Breast epithelium (tissue), 4 donors: ENCODE measurements at regions not wholly inside any gene's neighbourhood (a gene's known extent, or its start where the extent isn't known, plus 50 kb on each side); places are given as distances from the start of the nearest gene placed in this dataset.

Experiments
- DNase-seq, 2 donors: peaks; one replicate each; pipeline ENCODE4 v3.0.0-alpha.2; 2019; ENCODE audit warnings: low spot score in 2 of 2
- H3K27ac ChIP-seq, 2 donors: fragments of 200-600 bp; sonication (generic) in 1 of 2; one replicate each; pipeline ENCODE4 v1.5.1; 2016 to 2019; ENCODE audit warnings: mild to moderate bottlenecking in 1 of 2
- H3K27me3 ChIP-seq, 2 donors: fragments of 200-600 bp; sonication (generic) in 1 of 2; one replicate each; pipeline versions ENCODE4 v1.5.1 to v1.6.0; 2017 to 2019; ENCODE audit warnings: control low read depth in 1 of 2, mild to moderate bottlenecking in 1 of 2
- H3K36me3 ChIP-seq: fragments of 200-600 bp; one replicate; pipeline ENCODE4 v1.5.1; 2019
- H3K4me1 ChIP-seq, 2 donors: fragments of 200-600 bp; sonication (generic); one replicate each; pipeline ENCODE4 v1.5.1; 2016 to 2019; ENCODE audit warnings: control low read depth in 1 of 2
- H3K4me3 ChIP-seq, 3 donors: fragments of 200-600 bp; sonication (generic); 1 replicate in 2 of 3; 2 replicates in 1 of 3; pipeline ENCODE4 v1.5.1; 2016 to 2019; ENCODE audit warnings: mild to moderate bottlenecking in 3 of 3, moderate library complexity in 2 of 3
- H3K9me3 ChIP-seq, 2 donors: fragments of 200-600 bp; sonication (generic) in 1 of 2; one replicate each; pipeline ENCODE4 v1.5.1; 2016 to 2019; ENCODE audit warnings: control low read depth in 1 of 2
- CTCF ChIP-seq, 3 donors: fragments of 450-650 bp; IDR thresholded peaks; one replicate each; pipeline ENCODE4 v1.5.1; 2016 to 2017; ENCODE audit warnings: antibody characterized with exemption in 3 of 3, mild to moderate bottlenecking in 3 of 3, moderate library complexity in 3 of 3
- POLR2A ChIP-seq: fragments of 450-650 bp; IDR thresholded peaks from one replicate; pipeline ENCODE4 v1.6.1; 2016; ENCODE audit warnings: antibody characterized with exemption, mild to moderate bottlenecking, moderate library complexity
- POLR2AphosphoS5 ChIP-seq, 3 donors: sonication (generic); formaldehyde crosslinking; IDR thresholded peaks; one replicate each; pipeline ENCODE4 v1.6.1; 2017; ENCODE audit warnings: antibody characterized with exemption in 3 of 3
- intact Hi-C: fragments of 100-400 bp; cut with DNase I; formaldehyde crosslinking; loops from one replicate; pipeline ENCODE4 v1.15.1; 2023; ENCODE audit warnings: low total_unique reads

GRCh38 chr11:119496469-119496868 is 73.5 kb upstream of the THY1 start:
- Histone ChIP-seq H3K9me3 (no peaks in the 10 kb centered on the region), H3K27me3 (no peaks in the 10 kb centered on the region), H3K4me1 (no peaks in the 10 kb centered on the region), H3K36me3 (no peaks in the 10 kb centered on the region), H3K27ac (no peak overlapping the region), H3K4me3 (no peak overlapping the region)
- DNase-seq = no peak
- intact Hi-C loops = no loop called here
- TF ChIP-seq POLR2AphosphoS5 (IDR thresholded peaks at IDR 0.05) (no peak), POLR2A (no peak), CTCF (IDR thresholded peaks at IDR 0.05) (no peak)

DNA sequence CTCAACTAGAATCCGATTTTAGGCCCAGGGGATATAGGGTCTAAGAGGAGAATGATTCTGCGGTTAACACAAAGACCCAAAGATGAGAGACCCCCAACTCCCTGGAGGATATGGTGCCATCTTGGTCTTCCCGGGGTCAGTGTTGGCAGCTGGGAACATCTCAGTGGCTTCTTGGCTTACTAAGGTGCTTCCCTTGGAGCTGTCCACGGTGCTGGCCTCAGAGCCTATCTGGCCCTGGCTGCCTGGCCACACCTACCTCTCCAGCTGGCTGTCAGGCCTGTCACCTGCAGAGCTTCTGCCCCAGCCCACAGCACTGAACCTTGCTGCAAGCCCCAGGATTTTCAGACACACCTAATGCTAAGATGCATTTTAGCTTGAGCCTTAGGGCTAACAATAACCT is 70.7 kb upstream of the THY1 start:
- Histone ChIP-seq H3K9me3 (no peaks in the 10 kb centered on the region), H3K4me3 (no peak overlapping the region), H3K27ac (no peak overlapping the region), H3K4me1 (no peaks in the 10 kb centered on the region), H3K36me3 (no peaks in the 10 kb centered on the region), H3K27me3 (no peaks in the 10 kb centered on the region)
- TF ChIP-seq CTCF (IDR thresholded peaks at IDR 0.05) (no peak), POLR2A (no peak), POLR2AphosphoS5 (IDR thresholded peaks at IDR 0.05) (no peak)
- no peak for DNase-seq
- intact Hi-C loops = no loop called here

DNA sequence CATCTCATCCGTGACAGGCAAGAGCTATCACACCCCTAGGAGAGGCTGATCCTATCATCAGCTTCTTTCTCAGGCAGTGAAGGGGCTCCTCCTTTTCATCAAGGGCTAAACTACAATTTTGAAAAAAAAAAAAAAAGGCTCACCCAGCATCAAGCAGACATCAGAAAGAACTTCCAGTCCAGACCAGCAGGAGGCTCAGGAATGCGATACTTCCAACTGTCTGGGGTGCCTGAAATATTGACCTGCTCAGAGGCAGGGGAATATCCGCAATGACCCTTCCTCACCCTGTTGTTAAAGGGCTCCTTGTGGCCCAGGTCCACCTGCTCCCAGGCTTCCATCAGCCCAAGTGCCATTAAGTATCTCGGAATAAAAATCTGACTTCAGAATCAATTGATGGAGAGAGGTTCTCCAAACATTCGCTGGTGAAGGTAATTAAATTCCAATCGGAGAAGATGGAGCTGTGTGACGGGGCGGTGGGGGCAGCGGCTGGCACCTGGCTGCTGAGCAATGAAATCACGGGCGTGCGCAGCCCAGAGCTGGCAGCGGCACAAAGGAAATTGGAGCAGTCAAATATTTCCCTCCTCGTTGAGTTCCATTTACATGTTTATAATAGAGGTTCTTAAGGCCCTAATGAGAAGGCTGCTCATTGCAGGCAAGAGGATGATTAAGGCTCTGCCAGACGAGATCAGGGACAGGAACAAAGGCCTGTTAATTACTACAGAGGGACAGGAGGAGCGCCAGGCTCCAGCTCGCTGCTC is 69.0 kb upstream of the THY1 start:
- H3K36me3 ChIP-seq = no peaks in the 10 kb centered on the region
- H3K27me3 ChIP-seq = no peaks in the 10 kb centered on the region
- intact Hi-C loops = no loop called here
- no peaks in the 10 kb centered on the region for H3K4me1 ChIP-seq
- H3K9me3 ChIP-seq = no peaks in the 10 kb centered on the region
- DNase-seq = no peak
- TF ChIP-seq POLR2A (no peak), CTCF (IDR thresholded peaks at IDR 0.05) (no peak), POLR2AphosphoS5 (IDR thresholded peaks at IDR 0.05) (no peak)
- H3K4me3 ChIP-seq = no peak overlapping the region
- H3K27ac ChIP-seq = no peak overlapping the region

DNA sequence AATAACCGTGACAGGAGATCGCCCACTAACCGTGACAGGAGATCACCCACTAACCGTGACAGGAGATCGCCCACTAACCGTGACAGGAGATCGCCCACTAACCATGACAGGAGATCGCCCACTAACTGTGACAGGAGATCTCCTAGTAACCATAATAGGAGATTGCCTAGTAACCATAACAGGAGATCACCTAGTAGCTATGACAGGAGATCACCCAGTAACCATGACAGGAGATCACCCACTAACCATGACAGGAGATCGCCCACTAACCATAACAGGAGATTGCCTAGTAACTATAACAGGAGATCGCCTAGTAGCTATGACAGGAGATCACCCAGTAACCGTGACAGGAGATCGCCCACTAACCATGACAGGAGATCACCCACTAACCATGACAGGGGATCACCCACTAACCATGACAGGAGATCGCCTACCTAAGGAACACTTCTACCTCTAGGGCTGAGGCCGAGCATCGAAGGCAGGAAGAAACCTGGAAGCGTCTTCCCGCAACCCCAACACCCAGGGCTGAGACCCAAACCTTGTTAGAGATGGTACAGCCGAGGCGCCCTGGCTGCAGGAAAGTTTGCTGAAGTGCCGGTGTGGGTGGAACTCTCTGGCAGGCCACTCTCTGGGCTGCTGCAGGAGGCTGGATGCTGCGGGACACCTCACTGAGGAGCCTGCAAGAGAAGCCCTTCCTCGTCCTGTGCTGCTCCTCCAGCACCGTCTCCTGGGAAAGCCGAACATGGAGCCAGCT is 67.5 kb upstream of the THY1 start:
- Histone ChIP-seq H3K36me3 (no peaks in the 10 kb centered on the region), H3K9me3 (no peaks in the 10 kb centered on the region), H3K4me3 (no peak overlapping the region), H3K27ac (no peak overlapping the region), H3K27me3 (no peaks in the 10 kb centered on the region), H3K4me1 (no peaks in the 10 kb centered on the region)
- intact Hi-C loops = no loop called here
- TF ChIP-seq POLR2AphosphoS5 (IDR thresholded peaks at IDR 0.05) (no peak), CTCF (IDR thresholded peaks at IDR 0.05) (no peak), POLR2A (no peak)
- DNase-seq = no peak

DNA sequence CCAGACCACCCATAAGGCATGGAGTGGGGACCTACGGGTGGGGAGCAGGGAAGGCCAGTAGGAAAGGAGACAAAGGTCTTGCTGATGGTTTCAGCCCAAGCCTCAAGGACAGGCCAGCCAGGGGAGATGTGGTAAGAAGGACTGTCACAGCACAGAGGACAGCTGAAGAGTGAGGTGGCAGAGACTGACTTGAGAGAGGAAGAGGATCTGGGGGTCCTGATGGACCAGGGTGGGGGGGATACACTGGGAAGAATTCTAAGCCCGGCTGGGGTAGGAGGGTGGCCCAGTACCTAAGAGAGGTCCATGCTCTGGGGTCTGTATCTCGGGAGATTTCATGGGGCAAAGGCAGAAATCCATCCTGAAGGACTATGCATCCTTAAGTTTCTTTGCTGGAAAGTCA is 66.1 kb upstream of the THY1 start:
- H3K27ac ChIP-seq = no peak overlapping the region
- intact Hi-C loops = no loop called here
- TF ChIP-seq POLR2AphosphoS5 (IDR thresholded peaks at IDR 0.05) (no peak), POLR2A (no peak), CTCF (IDR thresholded peaks at IDR 0.05) (no peak)
- H3K27me3 ChIP-seq = no peaks in the 10 kb centered on the region
- no peaks in the 10 kb centered on the region for H3K36me3 ChIP-seq
- DNase-seq = peak in 1 of 2 donors; percentile 17
- no peaks in the 10 kb centered on the region for H3K9me3 ChIP-seq
- H3K4me1 ChIP-seq = no peaks in the 10 kb centered on the region
- no peak overlapping the region for H3K4me3 ChIP-seq
